ENCODE measurements at regions not wholly inside any gene's neighbourhood (a gene's known extent, or its start where the extent isn't known, plus 50 kb on each side); places are given as distances from the start of the nearest gene placed in this dataset.

DNA sequence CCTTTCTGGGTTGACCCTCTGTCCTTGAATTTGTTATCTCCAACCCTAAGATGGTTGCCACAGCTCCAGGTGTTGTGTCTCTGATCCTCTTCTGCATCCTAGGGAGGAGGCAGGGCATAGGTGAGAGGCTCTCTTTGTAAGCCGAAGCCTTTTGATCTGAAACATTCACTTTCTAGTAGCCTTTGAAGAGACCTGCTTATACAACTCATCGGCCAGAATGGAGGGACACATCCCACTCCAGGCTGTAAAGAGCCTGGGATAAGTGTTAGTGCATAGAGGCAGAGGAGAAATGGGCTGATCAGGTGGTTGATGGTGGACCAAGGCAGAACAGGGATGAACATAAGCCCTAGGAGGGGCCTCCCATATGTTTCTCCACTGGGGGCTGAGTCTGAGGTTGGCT, 137.1 kb upstream of the KCNG1 start:
- TF ChIP-seq, protein P1, sequence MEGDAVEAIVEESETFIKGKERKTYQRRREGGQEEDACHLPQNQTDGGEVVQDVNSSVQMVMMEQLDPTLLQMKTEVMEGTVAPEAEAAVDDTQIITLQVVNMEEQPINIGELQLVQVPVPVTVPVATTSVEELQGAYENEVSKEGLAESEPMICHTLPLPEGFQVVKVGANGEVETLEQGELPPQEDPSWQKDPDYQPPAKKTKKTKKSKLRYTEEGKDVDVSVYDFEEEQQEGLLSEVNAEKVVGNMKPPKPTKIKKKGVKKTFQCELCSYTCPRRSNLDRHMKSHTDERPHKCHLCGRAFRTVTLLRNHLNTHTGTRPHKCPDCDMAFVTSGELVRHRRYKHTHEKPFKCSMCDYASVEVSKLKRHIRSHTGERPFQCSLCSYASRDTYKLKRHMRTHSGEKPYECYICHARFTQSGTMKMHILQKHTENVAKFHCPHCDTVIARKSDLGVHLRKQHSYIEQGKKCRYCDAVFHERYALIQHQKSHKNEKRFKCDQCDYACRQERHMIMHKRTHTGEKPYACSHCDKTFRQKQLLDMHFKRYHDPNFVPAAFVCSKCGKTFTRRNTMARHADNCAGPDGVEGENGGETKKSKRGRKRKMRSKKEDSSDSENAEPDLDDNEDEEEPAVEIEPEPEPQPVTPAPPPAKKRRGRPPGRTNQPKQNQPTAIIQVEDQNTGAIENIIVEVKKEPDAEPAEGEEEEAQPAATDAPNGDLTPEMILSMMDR (IDR thresholded peaks at IDR 0.05) = no peak
- Histone ChIP-seq H3K27me3 (peaks cover 38% of the 10 kb centered on the region), H3K4me3 (ENCODE audit: low read depth in 1 of 2, low read length in 1 of 2) (no peak overlapping the region), H3K27ac (no peak overlapping the region), H3K4me1 (ENCODE audit: control insufficient read depth in 1 of 2, insufficient read depth in 1 of 2, low read depth in 1 of 2, low read length in 1 of 2) (no peaks in the 10 kb centered on the region), H3K9me3 (no peaks in the 10 kb centered on the region), H3K36me3 (no peaks in the 10 kb centered on the region)

DNA sequence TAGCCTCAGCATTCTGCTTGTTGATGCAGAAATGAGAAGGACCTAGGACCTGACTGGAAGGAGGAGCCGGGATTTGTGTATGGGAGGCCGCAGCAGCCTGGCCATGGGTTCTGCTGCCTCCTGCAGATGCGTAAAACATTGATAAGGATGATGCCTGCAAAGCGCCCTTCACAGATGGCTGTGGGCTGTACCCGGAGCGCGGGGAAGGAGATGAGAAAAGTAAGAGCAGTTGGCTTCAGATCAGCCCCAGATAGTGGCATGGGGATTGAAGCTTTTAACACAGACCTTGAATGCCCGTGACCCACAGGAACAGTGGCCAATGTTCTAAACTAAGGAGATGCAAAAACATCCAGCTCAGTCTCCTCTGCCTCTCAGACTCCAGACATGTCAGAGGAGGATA, 136.4 kb upstream of the KCNG1 start:
- TF ChIP-seq, protein P1 (IDR thresholded peaks at IDR 0.05) = no peak
- H3K36me3 ChIP-seq = no peaks in the 10 kb centered on the region
- no peaks in the 10 kb centered on the region for H3K4me1 ChIP-seq (ENCODE audit: control insufficient read depth in 1 of 2, insufficient read depth in 1 of 2, low read depth in 1 of 2, low read length in 1 of 2)
- H3K9me3 ChIP-seq = no peaks in the 10 kb centered on the region
- H3K27me3 ChIP-seq = peaks cover 36% of the 10 kb centered on the region
- no peak overlapping the region for H3K27ac ChIP-seq
- no peak overlapping the region for H3K4me3 ChIP-seq (ENCODE audit: low read depth in 1 of 2, low read length in 1 of 2)

DNA sequence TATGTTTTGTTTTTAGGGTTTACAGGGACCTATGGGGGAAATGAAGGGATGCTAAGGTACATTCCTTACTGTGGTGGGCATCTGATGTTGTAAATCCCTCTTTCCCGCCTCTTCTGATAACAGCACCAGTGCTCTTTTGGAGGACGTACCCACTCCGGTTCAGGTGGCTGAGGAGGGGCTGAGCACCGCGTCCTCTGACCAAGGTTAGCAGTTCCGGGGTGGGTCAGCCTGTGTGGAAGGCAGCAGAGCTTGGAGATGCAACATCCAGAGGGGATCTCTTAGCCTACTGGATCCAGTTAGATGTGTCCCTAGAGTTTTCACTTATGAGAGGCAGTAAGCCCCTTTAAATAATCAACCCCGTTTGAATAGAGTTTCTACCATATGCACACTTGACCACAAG, 135.3 kb upstream of the KCNG1 start:
- TF ChIP-seq, protein P1 (IDR thresholded peaks at IDR 0.05) = no peak
- Histone ChIP-seq H3K27ac (no peak overlapping the region), H3K27me3 (peaks cover 34% of the 10 kb centered on the region), H3K4me3 (ENCODE audit: low read depth in 1 of 2, low read length in 1 of 2) (no peak overlapping the region), H3K36me3 (no peaks in the 10 kb centered on the region), H3K4me1 (ENCODE audit: control insufficient read depth in 1 of 2, insufficient read depth in 1 of 2, low read depth in 1 of 2, low read length in 1 of 2) (no peaks in the 10 kb centered on the region), H3K9me3 (no peaks in the 10 kb centered on the region)

DNA sequence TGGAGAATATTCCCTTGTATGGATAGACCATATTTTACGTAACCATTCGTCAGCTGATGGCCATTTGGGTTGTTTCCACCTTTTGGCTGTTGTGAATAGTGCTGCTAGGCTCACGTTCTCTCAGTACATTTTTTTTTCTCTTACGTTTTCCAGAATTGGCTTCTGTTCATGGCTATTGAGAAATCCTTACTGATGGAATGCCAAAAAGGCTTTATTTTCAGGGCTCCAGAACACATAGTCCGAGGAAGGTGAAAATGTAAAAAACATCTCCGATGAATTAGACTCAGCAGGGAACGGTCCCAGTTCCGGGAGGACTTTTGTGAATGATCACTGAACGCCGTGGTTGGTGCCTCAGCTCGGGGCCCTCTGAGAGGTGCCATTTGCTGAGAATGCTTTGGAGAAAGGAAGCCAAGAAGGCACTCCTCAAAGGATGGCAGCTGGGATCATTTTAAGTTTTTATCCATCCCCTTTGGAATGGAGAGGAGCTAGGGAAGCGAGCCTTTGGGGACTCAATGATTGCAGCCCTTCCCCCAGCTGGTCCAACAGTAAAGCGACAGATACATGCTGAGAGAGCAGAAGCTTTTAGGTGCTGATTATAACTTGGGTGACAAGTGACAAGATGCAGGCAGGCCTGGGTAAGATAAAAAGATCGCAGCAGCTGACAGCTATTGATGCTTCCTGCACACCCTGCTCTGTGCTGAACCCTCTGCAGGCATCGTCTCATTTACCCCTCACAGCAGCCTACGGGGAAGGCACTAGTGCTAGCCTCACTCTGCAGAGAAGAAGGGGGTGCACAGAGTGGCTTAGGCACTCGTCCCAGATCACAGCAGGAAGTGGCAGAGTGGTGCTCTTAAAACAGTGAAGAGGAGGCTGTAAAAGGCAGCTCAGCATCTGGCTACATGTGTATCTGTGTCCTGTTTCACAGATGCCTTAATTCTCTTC, 133.4 kb upstream of the KCNG1 start:
- peaks cover 52% of the 10 kb centered on the region for H3K27me3 ChIP-seq
- H3K4me1 ChIP-seq (ENCODE audit: control insufficient read depth in 1 of 2, insufficient read depth in 1 of 2, low read depth in 1 of 2, low read length in 1 of 2) = no peaks in the 10 kb centered on the region
- TF ChIP-seq, protein P1 (IDR thresholded peaks at IDR 0.05) = no peak

DNA sequence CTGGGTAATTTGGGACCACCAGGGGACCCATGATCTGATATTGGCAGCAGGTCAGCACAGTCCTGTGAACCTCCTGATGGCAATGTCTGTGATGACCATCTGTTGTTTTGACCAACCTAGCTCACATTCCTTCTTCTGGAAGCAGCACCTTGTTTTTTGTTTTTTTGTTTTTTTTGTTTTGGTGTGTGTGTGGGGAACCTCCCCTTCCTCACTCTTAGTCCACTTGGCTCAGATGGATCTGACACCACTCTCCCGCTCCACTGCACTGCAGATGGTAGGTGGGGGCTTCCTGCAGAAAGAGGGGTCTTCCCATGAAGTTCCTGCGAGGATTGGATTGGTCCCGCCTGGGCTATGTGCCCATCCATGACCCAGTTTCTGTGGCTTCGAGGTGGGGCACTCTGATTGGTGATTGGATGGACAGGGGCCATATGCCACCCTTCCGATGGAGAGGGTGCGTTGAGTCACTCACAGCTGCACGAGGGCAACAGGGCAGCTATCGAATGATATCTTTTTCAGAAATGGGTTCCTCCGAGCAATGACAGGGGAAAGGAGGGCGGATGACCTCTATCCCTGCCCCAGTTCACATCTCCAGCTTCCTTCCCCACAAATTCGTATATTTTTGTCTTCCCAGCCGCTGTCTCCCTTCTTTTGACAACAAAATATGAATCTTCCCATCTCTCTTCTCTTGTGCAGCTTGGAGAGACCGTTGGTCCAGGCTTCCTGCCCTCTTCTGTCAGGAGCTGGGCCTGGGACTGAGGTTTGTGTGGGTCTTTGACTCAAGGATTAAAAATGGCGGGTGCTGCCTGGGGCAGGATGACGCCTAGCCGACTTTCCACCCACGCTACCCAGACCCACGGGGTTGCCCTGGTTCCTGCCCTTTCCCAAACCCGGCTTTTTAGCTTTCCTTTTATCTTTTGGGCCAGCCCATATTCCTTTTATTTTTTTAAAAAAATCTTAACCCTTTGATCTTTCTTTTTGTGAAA, 132.1 kb upstream of the KCNG1 start:
- H3K27me3 ChIP-seq = peaks cover 60% of the 10 kb centered on the region

More for the DNA sequence above, 133.4 kb upstream of the KCNG1 start:
- Histone ChIP-seq H3K36me3 (no peaks in the 10 kb centered on the region), H3K9me3 (no peaks in the 10 kb centered on the region), H3K4me3 (ENCODE audit: low read depth in 1 of 2, low read length in 1 of 2) (no peak overlapping the region), H3K27ac (no peak overlapping the region)

More for the DNA sequence above, 132.1 kb upstream of the KCNG1 start:
- Histone ChIP-seq H3K27ac (no peak overlapping the region), H3K4me1 (ENCODE audit: control insufficient read depth in 1 of 2, insufficient read depth in 1 of 2, low read depth in 1 of 2, low read length in 1 of 2) (no peaks in the 10 kb centered on the region), H3K4me3 (ENCODE audit: low read depth in 1 of 2, low read length in 1 of 2) (no peak overlapping the region), H3K9me3 (no peaks in the 10 kb centered on the region), H3K36me3 (no peaks in the 10 kb centered on the region)
- TF ChIP-seq, protein P1 (IDR thresholded peaks at IDR 0.05) = no peak

Measured in neutrophil (primary cell).